Lung (tissue), 11 donors: ENCODE measurements at regions not wholly inside any gene's neighbourhood (a gene's known extent, or its start where the extent isn't known, plus 50 kb on each side); places are given as distances from the start of the nearest gene placed in this dataset.

Experiments used
- ATAC-seq: fragments of 200-7000 bp; cut with Tn5 transposase; one replicate; pipeline ENCODE4 v1.9.1; 2020; ENCODE audit warnings: moderate number of reproducible peaks; ENCODE audit not compliant: insufficient read depth, low FRiP score
- DNase-seq, 3 donors: peaks; one replicate each; pipeline ENCODE4 v3.0.0-alpha.2; 2013 to 2017
- H3K27ac ChIP-seq, 2 donors: one replicate each; pipeline ENCODE4 v1.5.1; 2013; ENCODE audit warnings: mild to moderate bottlenecking in 2 of 2, moderate library complexity in 2 of 2, control low read depth in 1 of 2, inconsistent platforms in 1 of 2, low read depth in 1 of 2, low read length in 1 of 2
- H3K27me3 ChIP-seq, 3 donors: one replicate each; pipeline ENCODE4 v1.5.1; 2013; ENCODE audit warnings: low read length in 2 of 3; ENCODE audit not compliant: control insufficient read depth in 3 of 3, insufficient read depth in 3 of 3
- H3K36me3 ChIP-seq, 4 donors: one replicate each; pipeline ENCODE4 v1.5.1; 2013; ENCODE audit warnings: low read length in 4 of 4, mild to moderate bottlenecking in 1 of 4, moderate library complexity in 1 of 4; ENCODE audit not compliant: control insufficient read depth in 4 of 4, insufficient read depth in 4 of 4
- H3K4me1 ChIP-seq, 5 donors: one replicate each; pipeline ENCODE4 v1.5.1; 2013; ENCODE audit warnings: low read length in 5 of 5, mild to moderate bottlenecking in 2 of 5, moderate library complexity in 1 of 5; ENCODE audit not compliant: control insufficient read depth in 5 of 5, insufficient read depth in 5 of 5
- H3K4me3 ChIP-seq: one replicate; pipeline ENCODE4 v1.5.1; 2013; ENCODE audit warnings: mild to moderate bottlenecking, control low read depth, moderate library complexity
- H3K9ac ChIP-seq, 2 donors: one replicate each; pipeline ENCODE4 v1.5.1; 2013; ENCODE audit warnings: low read length in 2 of 2, control low read depth in 1 of 2; ENCODE audit not compliant: insufficient read depth in 1 of 2
- H3K9me3 ChIP-seq, 4 donors: one replicate each; pipeline ENCODE4 v1.5.1; 2013; ENCODE audit warnings: low read length in 3 of 4, mild to moderate bottlenecking in 1 of 4, moderate library complexity in 1 of 4; ENCODE audit not compliant: control insufficient read depth in 4 of 4, insufficient read depth in 3 of 4
- CTCF ChIP-seq: IDR thresholded peaks from 2 replicates; pipeline ENCODE4 v1.5.1; 2012; ENCODE audit warnings: mild to moderate bottlenecking; ENCODE audit errors: control extremely low read depth, extremely low read depth
- WGBS, 2 donors: extraction: QIAGEN DNeasy Blood & Tissue Kit; methylation state at CpG; one replicate each; pipeline ENCODE4 v1.1.7; 2013; 5-methylcytosine and 5-hydroxymethylcytosine counted together
- donor health status: control.
- donor health status: control.
- donor health status: Bipolar disorder and iron deficiency.
- donor health status: healthy.
- donor health status: DM: yes; HTN: yes; CAD: no.

GRCh38 chr5:62729675-62730074 is 151.1 kb downstream of the LRRC70 start:
- H3K9me3 ChIP-seq: peaks cover 0 to 5% (median 2%) of the 10 kb centered on the region in 4 donors
- H3K4me3 ChIP-seq: no peak overlapping the region
- TF ChIP-seq CTCF: no peak
- H3K4me1 ChIP-seq: no peaks in the 10 kb centered on the region
- no peaks in the 10 kb centered on the region for H3K27me3 ChIP-seq
- H3K36me3 ChIP-seq: no peaks in the 10 kb centered on the region
- H3K27ac ChIP-seq: no peak overlapping the region
- DNase-seq (no peak), ATAC-seq (no peak)
- 76 to 84% methylated on average over 2 of the region's 2 CpGs for WGBS, 2 donors
- no peak overlapping the region for H3K9ac ChIP-seq

GRCh38 chr5:62727861-62728260 is 149.2 kb downstream of the LRRC70 start:
- 82 to 86% methylated on average over 2 of the region's 2 CpGs for WGBS, 2 donors
- Histone ChIP-seq H3K27ac (no peak overlapping the region), H3K4me1 (no peaks in the 10 kb centered on the region), H3K9me3 (peaks cover 0 to 4% (median 0%) of the 10 kb centered on the region in 4 donors), H3K4me3 (no peak overlapping the region), H3K36me3 (no peaks in the 10 kb centered on the region), H3K9ac (no peak overlapping the region), H3K27me3 (no peaks in the 10 kb centered on the region)
- no peak for DNase-seq
- no peak for TF ChIP-seq CTCF
- no peak for ATAC-seq

- H3K9me3 ChIP-seq: peaks cover 0 to 4% (median 0%) of the 10 kb centered on the region in 4 donors
- no peak for ATAC-seq
- 94 to 98% methylated on average over 3 of the region's 3 CpGs for WGBS, 2 donors
- no peak overlapping the region for H3K9ac ChIP-seq
- no peak for DNase-seq
- no peaks in the 10 kb centered on the region for H3K27me3 ChIP-seq
- H3K4me1 ChIP-seq: no peaks in the 10 kb centered on the region
- H3K4me3 ChIP-seq: no peak overlapping the region
- no peaks in the 10 kb centered on the region for H3K36me3 ChIP-seq
- TF ChIP-seq CTCF: no peak
- H3K27ac ChIP-seq: no peak overlapping the region
These were observed 148.6 kb downstream of the LRRC70 start for GRCh38 chr5:62727184-62727583.

- Histone ChIP-seq H3K27me3 (no peaks in the 10 kb centered on the region), H3K4me1 (peaks cover 0 to 6% (median 4%) of the 10 kb centered on the region in 5 donors), H3K27ac (no peak overlapping the region), H3K9me3 (no peaks in the 10 kb centered on the region), H3K4me3 (no peak overlapping the region), H3K36me3 (no peaks in the 10 kb centered on the region), H3K9ac (no peak overlapping the region)
- ATAC-seq: no peak
- TF ChIP-seq CTCF: no peak
- 81 to 96% methylated on average over 9 of the region's 9 CpGs for WGBS, 2 donors
- no peak for DNase-seq
These were observed 143.7 kb downstream of the LRRC70 start for GRCh38 chr5:62722360-62722759.
